ENCODE measurements at regions not wholly inside any gene's neighbourhood (a gene's known extent, or its start where the extent isn't known, plus 50 kb on each side); places are given as distances from the start of the nearest gene placed in this dataset.

- Histone ChIP-seq H3K4me3 (no peak overlapping the region), H3K27ac (no peak overlapping the region), H3K4me1 (replicated peaks in 1 of 2) (no peaks in the 10 kb centered on the region)
- ATAC-seq (replicated peaks in 6 of 8): no peak
- 0 to 100% (median 60%) methylated on average over 1 to 2 of the region's 2 CpGs; no CpG with 5 or more reads in 1 of the 10 experiments for WGBS, 10 experiments
- in situ Hi-C loops (cut with MboI; ENCODE audit: low pct_unique_long_range_greater_than_20kb in 2 of 9, low sequenced_read_pairs in 9 of 9, unreplicated experiment in 9 of 9): no loop called here
Measured at GRCh38 chr14:94987409-94987808, 169.9 kb downstream of the DICER1 start.

DNA sequence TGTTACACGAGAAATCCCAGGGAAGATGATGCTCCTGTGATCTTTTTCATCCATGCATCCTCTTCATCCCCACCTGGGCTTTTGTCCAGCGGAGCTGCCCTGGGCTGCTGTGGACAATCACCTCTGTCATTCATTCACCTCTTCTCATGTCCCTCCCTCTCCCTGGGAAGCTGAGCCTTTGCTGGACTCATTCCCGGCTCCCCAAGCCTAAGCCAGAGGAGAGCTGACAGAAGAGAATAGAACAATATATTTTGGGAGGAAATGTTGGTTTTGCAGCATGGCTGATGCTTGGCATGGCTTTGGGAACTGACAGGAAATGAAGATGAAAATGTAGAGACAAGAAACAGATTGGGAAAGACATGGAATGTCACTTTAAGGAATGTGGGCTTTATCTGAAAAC lies 177.4 kb downstream of the DICER1 start:
- Histone ChIP-seq H3K4me1 (replicated peaks in 1 of 2) (no peaks in the 10 kb centered on the region), H3K27ac (no peak overlapping the region), H3K4me3 (no peak overlapping the region)
- ATAC-seq (replicated peaks in 6 of 8): no peak
- 0 to 80% (median 59%) methylated on average over 1 to 3 of the region's 3 CpGs; no CpG with 5 or more reads in 3 of the 10 experiments for WGBS, 10 experiments
- in situ Hi-C loops (cut with MboI; ENCODE audit: low pct_unique_long_range_greater_than_20kb in 2 of 9, low sequenced_read_pairs in 9 of 9, unreplicated experiment in 9 of 9): no loop called here

DNA sequence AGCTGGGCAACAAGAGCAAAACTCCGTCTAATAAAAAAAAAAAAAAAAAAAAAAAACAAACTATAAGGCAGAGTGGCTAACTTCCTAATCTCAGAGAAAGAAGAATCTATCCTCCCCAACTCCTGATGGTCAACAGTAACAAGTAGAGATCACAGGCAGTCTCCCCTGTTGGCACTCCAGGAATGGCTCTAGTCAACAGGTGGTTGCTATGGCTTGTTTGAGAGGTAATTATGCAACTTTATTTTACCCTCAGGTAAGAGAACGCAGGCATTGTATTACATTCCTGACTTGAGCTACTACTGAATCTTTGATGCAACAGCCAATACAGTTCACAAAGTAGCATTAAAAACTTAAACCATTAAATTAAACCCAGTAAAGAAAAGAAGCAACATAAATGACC lies 180.3 kb downstream of the DICER1 start:
- H3K4me1 ChIP-seq (replicated peaks in 1 of 2): no peaks in the 10 kb centered on the region
- no peak overlapping the region for H3K4me3 ChIP-seq
- 20 to 100% (median 82%) methylated on average over 1 to 2 of the region's 2 CpGs for WGBS, 10 experiments
- H3K27ac ChIP-seq: no peak overlapping the region
- in situ Hi-C loops (cut with MboI; ENCODE audit: low pct_unique_long_range_greater_than_20kb in 2 of 9, low sequenced_read_pairs in 9 of 9, unreplicated experiment in 9 of 9): no loop called here
- ATAC-seq (replicated peaks in 6 of 8): no peak

DNA sequence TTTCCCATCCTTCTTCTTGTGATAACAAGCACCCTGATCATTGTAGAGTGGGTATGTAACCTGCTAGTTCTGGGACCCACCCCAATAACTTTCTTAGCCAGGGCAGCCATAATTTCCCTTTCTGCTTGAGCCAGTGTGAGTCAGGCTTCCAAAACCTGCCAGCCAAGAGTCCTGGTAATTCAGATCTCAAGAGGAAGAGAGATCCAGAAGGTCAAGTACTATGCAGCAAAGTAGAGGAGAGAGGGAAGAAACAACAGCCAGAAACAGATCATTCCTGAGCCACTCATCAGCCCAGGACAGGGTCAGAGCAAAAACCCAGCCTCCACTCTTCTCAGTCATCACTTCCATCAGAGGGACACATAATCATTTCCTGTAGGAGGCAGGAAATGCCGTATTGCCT lies 182.0 kb downstream of the DICER1 start:
- no peak for ATAC-seq (replicated peaks in 6 of 8)
- in situ Hi-C loops (cut with MboI; ENCODE audit: low pct_unique_long_range_greater_than_20kb in 2 of 9, low sequenced_read_pairs in 9 of 9, unreplicated experiment in 9 of 9): no loop called here
- 0 to 100% (median 67%) methylated on average over 1 of the region's 1 CpG; no CpG with 5 or more reads in 5 of the 10 experiments for WGBS, 10 experiments

GRCh38 chr14:94974893-94975292 lies 182.4 kb downstream of the DICER1 start:
- no peak overlapping the region for H3K27ac ChIP-seq
- H3K4me1 ChIP-seq (replicated peaks in 1 of 2): no peaks in the 10 kb centered on the region
- whole genome bisulfite sequencing, 10 experiments: 0 to 83% (median 32%) methylated on average over 1 to 3 of the region's 3 CpGs; no CpG with 5 or more reads in 3 of the 10 experiments
- no peak overlapping the region for H3K4me3 ChIP-seq
- in situ Hi-C loops (cut with MboI; ENCODE audit: low pct_unique_long_range_greater_than_20kb in 2 of 9, low sequenced_read_pairs in 9 of 9, unreplicated experiment in 9 of 9): no loop called here
- peak in 4 of 8 experiments; percentile 30 to 75 (median 54) for ATAC-seq (replicated peaks in 6 of 8)

More for the DNA sequence above, 182.0 kb downstream of the DICER1 start:
- Histone ChIP-seq H3K4me3 (no peak overlapping the region), H3K4me1 (replicated peaks in 1 of 2) (no peaks in the 10 kb centered on the region), H3K27ac (no peak overlapping the region)

- 0 to 100% (median 43%) methylated on average over 1 to 2 of the region's 2 CpGs; no CpG with 5 or more reads in 5 of the 10 experiments for WGBS, 10 experiments
- Histone ChIP-seq H3K4me1 (replicated peaks in 1 of 2) (no peaks in the 10 kb centered on the region), H3K27ac (no peak overlapping the region), H3K4me3 (no peak overlapping the region)
- no peak for ATAC-seq (replicated peaks in 6 of 8)
- in situ Hi-C loops (cut with MboI; ENCODE audit: low pct_unique_long_range_greater_than_20kb in 2 of 9, low sequenced_read_pairs in 9 of 9, unreplicated experiment in 9 of 9): no loop called here
Measured at GRCh38 chr14:94974422-94974821, 182.9 kb downstream of the DICER1 start.

- H3K4me1 ChIP-seq (replicated peaks in 1 of 2): no peaks in the 10 kb centered on the region
- peak in 4 of 8 experiments; percentile 13 to 45 (median 42) for ATAC-seq (replicated peaks in 6 of 8)
- 2 to 100% (median 28%) methylated on average over 2 to 10 of the region's 10 CpGs; no CpG with 5 or more reads in 2 of the 10 experiments for WGBS, 10 experiments
- no peak overlapping the region for H3K27ac ChIP-seq
- in situ Hi-C loops (cut with MboI; ENCODE audit: low pct_unique_long_range_greater_than_20kb in 2 of 9, low sequenced_read_pairs in 9 of 9, unreplicated experiment in 9 of 9): no loop called here
- no peak overlapping the region for H3K4me3 ChIP-seq
Measured at GRCh38 chr14:94971750-94972149, 185.6 kb downstream of the DICER1 start.

DNA sequence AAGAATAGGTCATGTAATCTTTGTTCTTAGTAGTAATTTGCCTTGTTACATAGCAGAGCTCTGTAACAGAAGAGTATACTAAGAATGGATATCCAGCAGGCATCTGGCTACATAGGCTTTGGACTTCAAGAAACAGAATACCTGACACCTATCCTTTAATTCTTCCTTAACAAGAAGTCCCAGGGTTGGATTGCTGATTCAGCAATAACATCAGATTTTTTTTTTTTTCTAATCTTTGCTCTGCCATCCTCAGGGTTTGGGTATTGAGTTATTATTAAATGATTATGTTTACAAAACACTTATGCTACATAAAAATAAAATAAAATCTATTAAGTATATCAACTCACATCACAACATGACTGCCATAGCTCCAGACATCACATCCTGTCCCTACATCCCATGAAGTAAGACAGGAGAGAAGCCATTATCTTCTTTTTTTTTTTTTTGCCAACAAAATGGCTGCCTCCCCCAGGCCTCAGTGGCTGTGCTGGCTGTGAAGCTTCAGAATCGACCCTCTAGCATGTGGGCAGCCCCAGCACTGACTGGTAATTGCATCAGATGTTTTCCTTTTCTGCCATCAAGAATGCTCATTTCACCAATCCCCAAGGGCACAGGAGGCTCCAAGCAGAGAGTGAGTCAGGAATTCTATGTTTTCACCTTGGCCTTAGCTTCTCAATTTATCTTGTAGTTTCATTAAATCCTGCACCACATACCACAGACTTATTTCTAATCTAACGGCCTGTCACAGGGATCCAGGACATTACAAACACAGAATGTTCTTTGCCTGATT lies 186.2 kb downstream of the DICER1 start:
- 0 to 95% (median 17%) methylated on average over 1 to 2 of the region's 2 CpGs; no CpG with 5 or more reads in 3 of the 10 experiments for WGBS, 10 experiments
- no peak overlapping the region for H3K27ac ChIP-seq
- no peak overlapping the region for H3K4me3 ChIP-seq
- peak in 3 of 8 experiments; percentile 17 to 53 (median 29) for ATAC-seq (replicated peaks in 6 of 8)
- in situ Hi-C loops (cut with MboI; ENCODE audit: low pct_unique_long_range_greater_than_20kb in 2 of 9, low sequenced_read_pairs in 9 of 9, unreplicated experiment in 9 of 9): no loop called here
- H3K4me1 ChIP-seq (replicated peaks in 1 of 2): no peaks in the 10 kb centered on the region

GRCh38 chr14:94969766-94970165 lies 187.6 kb downstream of the DICER1 start:
- Histone ChIP-seq H3K4me1 (replicated peaks in 1 of 2) (no peaks in the 10 kb centered on the region), H3K27ac (no peak overlapping the region), H3K4me3 (no peak overlapping the region)
- WGBS, 10 experiments: 0 to 79% (median 51%) methylated on average over 1 to 3 of the region's 4 CpGs; no CpG with 5 or more reads in 2 of the 10 experiments
- in situ Hi-C loops (cut with MboI; ENCODE audit: low pct_unique_long_range_greater_than_20kb in 2 of 9, low sequenced_read_pairs in 9 of 9, unreplicated experiment in 9 of 9): no loop called here
- ATAC-seq (replicated peaks in 6 of 8): no peak

GRCh38 chr14:94966868-94967267 lies 190.5 kb downstream of the DICER1 start:
- in situ Hi-C loops (cut with MboI; ENCODE audit: low pct_unique_long_range_greater_than_20kb in 2 of 9, low sequenced_read_pairs in 9 of 9, unreplicated experiment in 9 of 9): no loop called here
- Histone ChIP-seq H3K27ac (no peak overlapping the region), H3K4me3 (no peak overlapping the region), H3K4me1 (replicated peaks in 1 of 2) (no peaks in the 10 kb centered on the region)
- ATAC-seq (replicated peaks in 6 of 8): no peak
- 0 to 20% methylated on average over 1 of the region's 2 CpGs; no CpG with 5 or more reads in 8 of the 10 experiments for WGBS, 10 experiments

DNA sequence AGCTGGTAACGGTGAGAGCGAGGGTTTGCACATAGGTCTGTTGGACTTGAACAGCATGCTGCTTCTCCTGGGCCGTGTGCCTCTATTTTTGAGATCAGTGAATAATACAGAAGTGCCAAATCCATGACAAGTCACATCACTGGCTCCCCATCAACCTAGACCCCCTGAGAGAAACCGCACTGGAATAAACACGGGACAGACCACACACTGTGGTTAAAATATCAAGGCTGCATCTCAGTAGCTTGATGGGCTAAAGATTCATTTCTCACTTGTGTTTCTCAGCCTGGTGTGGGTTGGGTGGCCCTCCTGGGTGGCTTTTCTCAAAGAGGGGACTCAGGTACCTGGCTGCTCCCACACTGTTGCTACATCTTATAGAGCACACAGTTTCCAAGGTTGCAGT lies 191.0 kb downstream of the DICER1 start:
- Histone ChIP-seq H3K4me3 (no peak overlapping the region), H3K4me1 (replicated peaks in 1 of 2) (no peaks in the 10 kb centered on the region), H3K27ac (no peak overlapping the region)
- WGBS, 10 experiments: 40 to 100% (median 60%) methylated on average over 1 to 4 of the region's 5 CpGs; no CpG with 5 or more reads in 1 of the 10 experiments
- in situ Hi-C loops (cut with MboI; ENCODE audit: low pct_unique_long_range_greater_than_20kb in 2 of 9, low sequenced_read_pairs in 9 of 9, unreplicated experiment in 9 of 9): no loop called here
- no peak for ATAC-seq (replicated peaks in 6 of 8)

DNA sequence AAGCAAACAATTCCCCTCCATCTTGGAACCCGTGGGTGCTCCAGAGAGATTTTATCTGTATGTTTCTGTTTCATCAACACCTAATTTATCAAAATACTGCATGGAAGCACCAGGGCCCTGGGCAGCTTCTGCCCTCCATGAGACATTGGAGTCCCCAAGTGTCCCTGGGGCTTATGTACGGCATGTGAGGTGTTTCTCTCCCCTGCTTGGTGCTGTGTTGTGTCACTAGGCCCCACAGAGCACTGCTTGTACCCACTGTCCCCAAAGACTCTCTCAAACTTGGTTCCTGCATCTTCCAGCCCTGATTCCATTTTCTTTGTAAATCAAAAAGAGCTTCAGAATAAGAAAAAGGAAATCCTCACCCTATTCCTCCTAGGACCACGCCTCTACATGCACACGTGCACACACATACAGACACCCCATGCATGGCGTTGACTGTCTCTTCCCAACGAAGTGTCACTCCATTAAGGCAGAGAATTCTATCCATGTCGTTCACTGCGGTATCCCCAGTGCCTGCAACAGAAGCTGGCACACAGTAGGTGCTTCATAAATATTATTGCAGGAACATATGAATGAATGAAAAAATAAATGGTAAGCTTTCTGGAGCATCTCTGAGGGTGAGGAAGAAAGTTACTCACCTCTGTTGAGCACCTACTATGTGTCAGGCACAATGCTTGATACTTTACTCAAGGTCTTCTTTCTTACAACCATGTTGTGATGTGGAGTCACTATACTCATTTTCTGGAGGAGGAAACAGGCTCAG lies 191.6 kb downstream of the DICER1 start:
- Histone ChIP-seq H3K4me3 (no peak overlapping the region), H3K27ac (no peak overlapping the region), H3K4me1 (replicated peaks in 1 of 2) (no peaks in the 10 kb centered on the region)
- no peak for ATAC-seq (replicated peaks in 6 of 8)
- 17 to 96% (median 78%) methylated on average over 1 to 8 of the region's 8 CpGs; no CpG with 5 or more reads in 3 of the 10 experiments for WGBS, 10 experiments
- in situ Hi-C loops (cut with MboI; ENCODE audit: low pct_unique_long_range_greater_than_20kb in 2 of 9, low sequenced_read_pairs in 9 of 9, unreplicated experiment in 9 of 9): no loop called here

- in situ Hi-C loops (cut with MboI; ENCODE audit: low pct_unique_long_range_greater_than_20kb in 2 of 9, low sequenced_read_pairs in 9 of 9, unreplicated experiment in 9 of 9): no loop called here
- no peak overlapping the region for H3K4me3 ChIP-seq
- H3K27ac ChIP-seq: no peak overlapping the region
- ATAC-seq (replicated peaks in 6 of 8): no peak
- no peaks in the 10 kb centered on the region for H3K4me1 ChIP-seq (replicated peaks in 1 of 2)
- 56 to 100% (median 78%) methylated on average over 1 to 7 of the region's 7 CpGs; no CpG with 5 or more reads in 2 of the 10 experiments for WGBS, 10 experiments
Measured at GRCh38 chr14:94964931-94965330, 192.4 kb downstream of the DICER1 start.
